Lower lobe of right lung (tissue), 2 donors: ENCODE measurements at regions not wholly inside any gene's neighbourhood (a gene's known extent, or its start where the extent isn't known, plus 50 kb on each side); places are given as distances from the start of the nearest gene placed in this dataset.
"Not testable (repeated sequence)": the region's sequence is repeated elsewhere in the genome, so short reads cannot be mapped to it uniquely, and the experiment has no call there.

Experiments used
- ATAC-seq, 2 donors: fragments of 200-7000 bp; cut with Tn5 transposase; one replicate each; pipeline ENCODE4 v1.9.1; 2020 to 2022; ENCODE audit warnings: mild to moderate bottlenecking in 2 of 2, moderate library complexity in 2 of 2
- DNase-seq: peaks from one replicate; pipeline ENCODE4 v3.0.0-alpha.2; 2020
- H3K27ac ChIP-seq: fragments of 200-600 bp; one replicate; pipeline ENCODE4 v1.8.0; 2022
- H3K27me3 ChIP-seq: fragments of 200-600 bp; one replicate; pipeline ENCODE4 v1.8.0; 2022; ENCODE audit warnings: low read depth
- H3K36me3 ChIP-seq: fragments of 200-600 bp; one replicate; pipeline ENCODE4 v1.8.0; 2022; ENCODE audit warnings: mild to moderate bottlenecking
- H3K4me1 ChIP-seq: fragments of 200-600 bp; one replicate; pipeline ENCODE4 v1.8.0; 2022
- H3K4me3 ChIP-seq: fragments of 200-600 bp; one replicate; pipeline ENCODE4 v1.8.0; 2022; ENCODE audit warnings: mild to moderate bottlenecking
- H3K9me3 ChIP-seq: fragments of 200-600 bp; one replicate; pipeline ENCODE4 v1.8.0; 2022
- intact Hi-C: fragments of 100-400 bp; cut with DNase I; formaldehyde crosslinking; loops from one replicate; pipeline ENCODE4 v1.11.0; 2022
- TF ChIP-seq, protein P1 (sequence below): fragments of 200-600 bp; IDR thresholded peaks from one replicate; pipeline ENCODE4 v1.8.0; 2022; ENCODE audit warnings: antibody characterized with exemption, mild to moderate bottlenecking
- donor health status: DM: no; HTN: yes; CAD: no; lungs with severe emphysema.

DNA sequence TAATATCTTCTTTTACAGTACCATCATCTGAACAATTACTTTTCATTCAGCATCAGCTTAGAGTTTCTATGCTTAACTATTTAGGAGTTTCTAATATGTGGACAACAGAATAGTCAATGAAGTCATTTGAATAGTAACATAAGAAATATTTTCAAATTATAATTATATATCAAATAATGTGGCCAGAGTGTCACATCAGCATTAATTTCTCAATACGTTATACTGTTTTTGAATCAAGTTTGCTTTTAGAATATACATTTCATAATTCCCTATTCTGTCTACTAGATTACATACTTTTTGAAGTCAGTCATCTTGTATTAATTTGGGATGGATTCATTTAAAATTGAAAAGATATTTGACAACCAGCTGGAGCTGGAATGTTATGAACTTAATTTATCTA lies 677.4 kb upstream of the PABPC4L start:
- intact Hi-C loops = no loop called here
- H3K27me3 ChIP-seq = no peaks in the 10 kb centered on the region
- TF ChIP-seq, protein P1, sequence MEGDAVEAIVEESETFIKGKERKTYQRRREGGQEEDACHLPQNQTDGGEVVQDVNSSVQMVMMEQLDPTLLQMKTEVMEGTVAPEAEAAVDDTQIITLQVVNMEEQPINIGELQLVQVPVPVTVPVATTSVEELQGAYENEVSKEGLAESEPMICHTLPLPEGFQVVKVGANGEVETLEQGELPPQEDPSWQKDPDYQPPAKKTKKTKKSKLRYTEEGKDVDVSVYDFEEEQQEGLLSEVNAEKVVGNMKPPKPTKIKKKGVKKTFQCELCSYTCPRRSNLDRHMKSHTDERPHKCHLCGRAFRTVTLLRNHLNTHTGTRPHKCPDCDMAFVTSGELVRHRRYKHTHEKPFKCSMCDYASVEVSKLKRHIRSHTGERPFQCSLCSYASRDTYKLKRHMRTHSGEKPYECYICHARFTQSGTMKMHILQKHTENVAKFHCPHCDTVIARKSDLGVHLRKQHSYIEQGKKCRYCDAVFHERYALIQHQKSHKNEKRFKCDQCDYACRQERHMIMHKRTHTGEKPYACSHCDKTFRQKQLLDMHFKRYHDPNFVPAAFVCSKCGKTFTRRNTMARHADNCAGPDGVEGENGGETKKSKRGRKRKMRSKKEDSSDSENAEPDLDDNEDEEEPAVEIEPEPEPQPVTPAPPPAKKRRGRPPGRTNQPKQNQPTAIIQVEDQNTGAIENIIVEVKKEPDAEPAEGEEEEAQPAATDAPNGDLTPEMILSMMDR = no peak
- H3K27ac ChIP-seq = no peak overlapping the region
- no peak overlapping the region for H3K4me3 ChIP-seq
- no peaks in the 10 kb centered on the region for H3K4me1 ChIP-seq
- ATAC-seq (no peak), DNase-seq (no peak)
- H3K36me3 ChIP-seq = no peaks in the 10 kb centered on the region
- H3K9me3 ChIP-seq = no peaks in the 10 kb centered on the region

DNA sequence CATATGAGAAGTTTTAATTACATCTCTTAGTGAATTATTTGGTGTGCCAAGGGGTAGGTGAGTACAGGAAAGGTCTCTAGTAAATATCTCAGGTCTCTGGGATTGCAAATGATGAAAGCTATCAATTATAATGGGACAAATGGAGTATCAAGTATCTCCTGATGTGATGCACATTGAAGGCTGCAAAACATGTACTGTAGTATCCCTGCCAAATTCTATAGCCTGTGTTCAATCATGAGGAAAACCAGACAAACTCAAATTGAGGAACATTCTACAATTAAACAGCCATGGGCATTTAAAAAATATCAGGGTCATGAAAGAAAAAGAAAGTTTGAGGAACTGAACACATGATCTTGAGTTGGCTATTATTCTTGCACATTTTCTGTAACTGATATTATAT lies 665.4 kb upstream of the PABPC4L start:
- H3K27ac ChIP-seq = no peak overlapping the region
- no peak overlapping the region for H3K4me3 ChIP-seq
- DNase-seq = no peak
- no peak for ATAC-seq
- intact Hi-C loops = no loop called here
- H3K9me3 ChIP-seq = no peaks in the 10 kb centered on the region
- H3K36me3 ChIP-seq = no peaks in the 10 kb centered on the region
- no peaks in the 10 kb centered on the region for H3K4me1 ChIP-seq
- TF ChIP-seq, protein P1 = no peak
- no peaks in the 10 kb centered on the region for H3K27me3 ChIP-seq

DNA sequence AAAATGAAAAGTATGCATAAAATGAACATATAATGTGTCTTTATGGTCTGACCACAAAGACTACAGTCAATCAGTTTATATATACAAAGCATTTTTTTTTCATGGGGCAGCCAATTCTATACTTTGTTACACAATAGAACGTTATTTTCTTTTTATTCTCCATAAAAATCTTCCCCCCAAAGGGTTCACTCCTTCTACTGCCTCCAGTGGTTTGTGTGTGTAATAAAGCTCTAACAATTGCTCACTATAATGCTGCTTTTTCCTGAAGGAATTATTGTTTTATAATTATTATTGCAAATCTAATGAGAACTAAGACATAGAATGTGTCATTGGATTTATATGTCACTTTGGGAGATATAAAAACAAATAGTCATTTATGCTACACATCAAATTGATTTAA lies 664.1 kb upstream of the PABPC4L start:
- Histone ChIP-seq H3K4me1 (no peaks in the 10 kb centered on the region), H3K4me3 (no peak overlapping the region), H3K27ac (no peak overlapping the region), H3K27me3 (no peaks in the 10 kb centered on the region), H3K9me3 (no peaks in the 10 kb centered on the region), H3K36me3 (no peaks in the 10 kb centered on the region)
- no peak for DNase-seq
- ATAC-seq = no peak
- TF ChIP-seq, protein P1 = no peak
- intact Hi-C loops = no loop called here

DNA sequence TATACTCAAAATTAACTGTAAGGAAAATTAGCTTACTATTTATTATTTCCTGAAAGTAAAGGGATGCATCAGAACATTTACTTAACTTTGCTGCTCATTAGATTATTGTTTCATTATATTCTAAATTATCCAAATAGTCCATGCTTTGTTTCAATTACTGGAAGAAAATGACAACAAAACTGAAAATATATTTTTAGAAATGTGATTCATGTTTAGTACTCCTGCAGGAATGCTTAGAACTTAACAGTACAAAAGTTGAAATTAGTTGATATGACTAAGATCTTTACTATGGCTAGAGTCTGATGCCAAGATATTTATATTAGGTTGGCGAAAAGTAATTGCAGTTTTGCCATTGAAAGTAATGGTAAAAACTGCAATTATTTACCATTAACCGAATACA lies 660.5 kb upstream of the PABPC4L start:
- no peaks in the 10 kb centered on the region for H3K4me1 ChIP-seq
- H3K9me3 ChIP-seq = no peaks in the 10 kb centered on the region
- DNase-seq (no peak), ATAC-seq (no peak)
- TF ChIP-seq, protein P1 = no peak
- no peak overlapping the region for H3K4me3 ChIP-seq
- no peaks in the 10 kb centered on the region for H3K27me3 ChIP-seq
- H3K27ac ChIP-seq = no peak overlapping the region
- intact Hi-C loops = no loop called here
- H3K36me3 ChIP-seq = no peaks in the 10 kb centered on the region

DNA sequence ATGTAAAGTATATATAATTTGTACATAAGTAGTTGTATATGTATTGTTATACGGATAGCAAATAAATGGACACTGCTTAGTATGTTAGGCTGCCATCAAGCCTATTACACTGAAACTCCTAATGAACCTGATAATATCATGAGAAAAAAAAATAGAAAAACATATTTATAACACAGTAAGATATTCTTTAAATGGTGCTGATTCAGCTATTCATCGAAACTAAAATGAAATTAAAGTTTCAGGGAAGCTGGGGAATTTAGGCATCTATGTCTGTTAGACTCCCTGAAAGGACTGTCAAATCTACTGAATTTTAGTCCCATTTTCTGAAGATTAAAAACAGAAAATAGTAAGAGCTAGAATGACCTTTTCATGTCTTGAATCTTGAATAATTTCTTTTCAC lies 647.1 kb upstream of the PABPC4L start:
- TF ChIP-seq, protein P1 = no peak
- Histone ChIP-seq H3K4me3 (no peak overlapping the region), H3K36me3 (no peaks in the 10 kb centered on the region), H3K9me3 (no peaks in the 10 kb centered on the region), H3K4me1 (no peaks in the 10 kb centered on the region), H3K27me3 (no peaks in the 10 kb centered on the region), H3K27ac (no peak overlapping the region)
- ATAC-seq (no peak), DNase-seq (no peak)
- intact Hi-C loops = no loop called here

DNA sequence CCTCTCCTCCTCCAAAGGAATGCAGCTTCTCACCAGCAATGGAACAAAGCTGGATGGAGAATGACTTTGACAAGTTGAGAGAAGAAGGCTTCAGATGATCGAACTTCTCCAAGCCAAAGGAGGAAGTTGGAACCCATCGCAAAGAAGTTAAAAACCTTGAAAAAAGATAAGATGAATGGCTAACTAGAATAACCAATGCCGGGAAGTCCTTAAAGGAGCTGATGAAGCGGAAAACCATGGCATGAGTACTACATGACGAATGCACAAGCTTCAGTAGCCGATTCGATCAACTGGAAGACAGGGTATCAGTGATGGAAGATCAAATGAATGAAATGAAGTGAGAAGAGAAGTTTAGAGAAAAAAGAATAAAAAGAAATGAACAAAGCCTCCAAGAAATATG lies 629.2 kb upstream of the PABPC4L start:
- H3K27ac ChIP-seq, intact Hi-C loops: not testable (repeated sequence)

More for the DNA sequence above, 629.2 kb upstream of the PABPC4L start:
- not testable (repeated sequence) for H3K4me1 ChIP-seq, H3K27me3 ChIP-seq, H3K9me3 ChIP-seq, ATAC-seq, H3K36me3 ChIP-seq, DNase-seq, H3K4me3 ChIP-seq
